HG03066 (cell line): ENCODE measurements at regions not wholly inside any gene's neighbourhood (a gene's known extent, or its start where the extent isn't known, plus 50 kb on each side); places are given as distances from the start of the nearest gene placed in this dataset.
"Not testable (repeated sequence)": the region's sequence is repeated elsewhere in the genome, so short reads cannot be mapped to it uniquely, and the experiment has no call there.

ENCODE experiments used
- ATAC-seq: cut with Tn5 transposase; IDR thresholded peaks from one replicate; pipeline ENCODE4 v1.9.1; 2021; ENCODE audit warnings: low read depth; ENCODE audit not compliant: unreplicated experiment

DNA sequence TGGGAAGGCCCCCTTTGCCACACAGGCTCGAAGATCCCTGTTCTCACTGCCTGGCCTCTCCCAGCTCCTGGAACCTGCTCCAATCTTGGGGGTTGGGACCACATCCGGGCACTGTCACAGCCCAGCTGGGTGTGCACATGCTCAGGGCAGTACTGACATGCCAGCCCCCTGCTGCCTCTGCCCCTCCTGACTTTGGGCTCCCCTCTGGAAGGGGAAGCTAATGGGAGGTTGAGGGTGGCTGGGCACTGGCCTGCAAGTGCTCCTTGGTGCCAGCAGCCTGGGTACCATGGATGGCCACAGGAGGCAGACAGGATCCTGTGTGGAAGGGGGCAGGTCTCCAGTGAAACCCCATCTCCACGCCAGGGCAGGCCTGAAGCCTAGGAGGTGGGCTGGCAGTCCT lies 126.1 kb upstream of the NOL4 start:
- no peak for ATAC-seq

GRCh38 chr18:34352385-34353163 lies 127.9 kb upstream of the NOL4 start:
- no peak for ATAC-seq

GRCh38 chr18:34354351-34354750 lies 129.6 kb upstream of the NOL4 start:
- no peak for ATAC-seq

GRCh38 chr18:34357944-34358580 lies 133.3 kb upstream of the NOL4 start:
- ATAC-seq, result no peak

GRCh38 chr18:34358923-34359322 lies 134.2 kb upstream of the NOL4 start:
- ATAC-seq, result peak; percentile 91

GRCh38 chr18:34364699-34365098 lies 140.0 kb upstream of the NOL4 start:
- no peak for ATAC-seq

DNA sequence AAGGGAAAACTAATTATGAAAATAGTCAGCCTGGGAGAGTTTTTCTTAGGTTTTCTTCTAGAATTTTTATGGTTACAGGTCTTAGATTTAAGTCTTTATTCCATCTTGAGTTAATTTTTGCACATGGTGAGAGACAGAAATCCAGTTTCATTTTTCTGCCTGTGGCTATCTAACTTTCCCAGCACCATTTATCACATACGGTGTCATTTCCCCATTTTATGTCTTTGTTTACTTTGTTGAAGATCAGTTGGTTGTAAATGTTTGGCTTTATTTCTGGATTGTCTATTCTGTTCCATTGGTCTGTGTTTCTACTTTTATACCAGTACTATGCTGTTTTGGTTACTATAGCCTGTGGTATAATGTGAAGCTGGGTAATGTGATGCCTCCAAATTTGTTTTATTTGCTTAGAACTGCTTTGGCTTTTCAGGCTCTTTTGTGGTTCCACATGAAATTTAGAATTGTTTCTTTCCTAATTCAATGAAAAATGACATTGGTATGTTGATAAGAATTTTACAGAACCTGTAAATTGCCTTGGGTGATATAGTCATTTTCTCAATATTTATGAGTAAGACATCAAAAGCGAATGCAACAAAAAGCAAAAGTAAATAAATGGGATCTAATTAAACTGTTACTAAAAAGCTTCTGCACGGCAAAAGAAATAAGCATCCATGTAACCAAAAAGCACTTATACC lies 146.1 kb upstream of the NOL4 start:
- ATAC-seq, result no peak

GRCh38 chr18:34380326-34380725 lies 155.6 kb upstream of the NOL4 start:
- no peak for ATAC-seq

DNA sequence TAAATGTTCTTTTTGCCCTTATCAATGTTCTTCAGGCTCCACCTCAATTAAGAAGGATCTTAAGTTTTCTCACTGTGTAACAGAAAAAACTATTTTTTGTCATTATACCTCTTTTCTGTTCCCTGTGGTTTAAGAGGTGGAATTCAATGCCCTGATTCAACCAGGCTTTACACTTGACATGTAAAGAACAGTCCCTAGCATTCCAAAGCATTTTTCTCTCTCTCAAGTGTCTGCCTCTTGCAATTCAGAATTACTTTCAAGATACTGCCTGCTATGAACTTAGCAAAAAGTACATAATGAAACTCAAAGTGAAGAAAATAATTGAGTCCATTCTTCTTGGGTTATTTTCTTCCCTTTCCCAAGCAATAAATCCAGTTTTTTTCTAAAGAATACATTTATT lies 160.6 kb upstream of the NOL4 start:
- no peak for ATAC-seq

GRCh38 chr18:34386803-34387202 lies 162.1 kb upstream of the NOL4 start:
- no peak for ATAC-seq

DNA sequence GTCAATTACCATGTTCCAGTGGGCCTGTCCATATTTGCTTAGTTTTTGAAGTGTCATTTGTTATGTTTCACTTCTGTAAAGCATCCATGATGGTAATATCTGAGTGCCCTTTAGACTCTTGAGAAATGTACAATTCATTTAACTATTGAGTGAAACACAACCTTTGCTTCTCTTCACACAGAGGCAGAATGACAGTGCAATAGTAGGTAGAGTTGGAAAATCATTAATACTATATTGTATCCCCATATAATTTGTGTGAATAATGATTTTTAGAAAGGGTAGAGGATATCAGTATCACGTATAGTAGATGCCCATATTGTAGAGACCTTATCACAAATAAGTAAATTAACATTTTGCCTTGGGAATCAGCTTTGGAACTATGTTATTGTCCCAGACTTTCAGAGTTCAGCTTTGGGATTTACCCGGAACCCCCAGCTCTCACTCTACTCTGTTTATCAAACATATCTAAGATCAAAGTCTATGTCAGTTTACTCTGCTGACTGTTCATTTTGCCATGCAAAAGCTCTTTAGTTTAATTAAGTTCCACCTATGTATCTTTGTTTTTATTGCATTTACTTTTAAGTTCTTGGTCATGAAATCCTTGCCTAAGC lies 172.7 kb upstream of the NOL4 start:
- no peak for ATAC-seq

- no peak for ATAC-seq
These were observed 175.2 kb upstream of the NOL4 start for GRCh38 chr18:34399892-34400291.

GRCh38 chr18:34400834-34401233 lies 176.1 kb upstream of the NOL4 start:
- no peak for ATAC-seq

- no peak for ATAC-seq
These were observed 177.1 kb upstream of the NOL4 start for GRCh38 chr18:34401775-34402174.

DNA sequence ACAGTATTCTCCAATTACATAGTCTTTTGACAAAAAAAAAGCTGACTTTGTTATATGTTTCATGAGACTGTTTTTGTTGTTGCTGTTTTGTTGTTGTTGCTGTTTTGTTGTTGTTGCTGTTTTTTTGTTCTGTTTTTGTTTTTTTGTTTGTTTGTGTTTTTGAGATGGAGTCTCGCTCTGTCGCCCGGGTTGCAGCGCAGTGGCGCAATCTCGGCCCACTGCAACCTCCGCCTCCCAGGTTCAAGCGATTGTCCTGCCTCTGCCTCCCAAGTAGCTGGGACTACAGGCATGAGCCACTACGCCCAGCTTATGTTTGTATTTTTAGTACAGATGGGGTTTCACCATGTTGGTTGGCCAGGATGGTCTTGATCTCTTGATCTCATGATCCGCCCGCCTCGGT lies 182.8 kb upstream of the NOL4 start:
- ATAC-seq, result not testable (repeated sequence)

DNA sequence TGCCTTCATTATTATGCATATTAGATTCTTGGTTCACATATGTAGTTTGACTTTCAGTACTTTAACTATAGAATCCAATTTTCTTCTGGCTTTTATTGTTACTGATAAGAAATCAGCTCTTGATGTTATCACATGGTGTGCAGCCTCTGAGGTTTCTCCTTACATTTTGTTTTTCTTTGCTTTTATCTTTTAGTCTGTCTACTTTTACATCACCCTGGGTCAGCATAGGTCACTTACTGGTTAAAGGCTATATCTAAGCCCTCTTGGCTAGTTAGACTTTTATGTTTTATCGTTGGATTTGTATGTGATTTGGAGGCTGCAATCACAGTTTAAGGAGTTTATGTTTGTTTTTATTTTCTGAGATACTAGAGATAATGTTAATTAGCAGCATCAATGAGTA lies 187.2 kb upstream of the NOL4 start:
- ATAC-seq, result no peak

- no peak for ATAC-seq
These were observed 206.3 kb upstream of the NOL4 start for GRCh38 chr18:34431042-34431441.

DNA sequence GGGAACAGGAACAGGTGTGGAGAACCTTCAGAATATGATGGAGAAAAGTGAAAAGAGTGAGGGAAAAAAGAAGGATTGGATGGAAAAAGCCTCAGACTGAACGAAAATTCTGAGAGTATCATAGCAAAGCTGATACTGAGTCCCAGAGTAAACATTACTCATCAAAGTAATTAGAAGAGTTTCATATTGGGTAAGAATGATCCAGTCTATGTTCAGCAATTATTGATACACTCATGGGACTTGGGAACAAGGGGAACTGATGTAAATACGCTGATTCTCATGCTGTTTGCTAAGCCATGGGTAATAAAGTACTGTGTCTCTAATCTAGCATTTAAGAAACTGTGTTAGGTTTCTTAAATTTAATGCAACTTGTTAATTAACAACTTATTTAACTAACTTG lies 219.9 kb upstream of the NOL4 start:
- no peak for ATAC-seq

GRCh38 chr18:34448662-34449061 lies 223.9 kb upstream of the NOL4 start:
- ATAC-seq, result no peak

DNA sequence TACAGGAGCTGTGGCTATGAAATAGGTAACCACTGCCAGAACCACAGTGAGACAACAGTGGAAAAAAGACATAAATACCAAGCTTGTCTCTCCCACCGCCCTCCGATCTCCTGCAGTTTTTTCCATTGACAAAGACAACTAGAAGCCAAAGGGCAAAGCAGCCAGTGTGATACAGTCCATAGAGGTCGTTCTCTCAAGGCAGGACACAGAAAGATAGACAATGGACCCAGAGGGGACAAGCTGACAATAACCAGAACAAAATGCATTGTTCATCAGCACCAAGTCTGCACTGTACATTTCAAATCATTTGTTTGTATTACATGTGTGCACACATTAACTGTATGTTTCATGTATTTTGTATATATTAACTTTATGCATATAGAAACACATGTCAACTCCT lies 233.0 kb upstream of the NOL4 start:
- ATAC-seq, result no peak

GRCh38 chr18:34458410-34458977 lies 233.8 kb upstream of the NOL4 start:
- no peak for ATAC-seq
